Prostate gland (tissue), 2 donors: ENCODE measurements at regions not wholly inside any gene's neighbourhood (a gene's known extent, or its start where the extent isn't known, plus 50 kb on each side); places are given as distances from the start of the nearest gene placed in this dataset.

Source experiments
- DNase-seq: peaks from one replicate; pipeline ENCODE4 v3.0.0-alpha.2; 2019; ENCODE audit warnings: low spot score
- H3K27ac ChIP-seq, 2 donors: fragments of 200-600 bp; sonication (generic); 2 replicates each; pipeline ENCODE4 v1.5.1; 2017 to 2019
- H3K27me3 ChIP-seq: fragments of 200-600 bp; sonication (generic); replicated peaks from 2 replicates; pipeline ENCODE4 v1.5.1; 2019; ENCODE audit not compliant: insufficient read depth
- H3K36me3 ChIP-seq, 2 donors: fragments of 200-600 bp; sonication (generic); 1 replicate in 1 of 2; 2 replicates in 1 of 2; pipeline versions ENCODE4 v1.5.1 to v1.8.1; 2017 to 2019
- H3K4me1 ChIP-seq: fragments of 200-600 bp; sonication (generic); replicated peaks from 2 replicates; pipeline ENCODE4 v1.5.1; 2019
- H3K4me3 ChIP-seq, 2 donors: fragments of 200-600 bp; sonication (generic); 2 replicates each; pipeline ENCODE4 v1.5.1; 2017 to 2019
- H3K9me3 ChIP-seq: fragments of 200-600 bp; sonication (generic); 2 replicates; pipeline ENCODE4 v1.5.1; 2017
- CTCF ChIP-seq, 4 experiments: fragments of 200-600 bp in 2 of 4; fragments of 450-650 bp in 2 of 4; sonication (generic) in 2 of 4; IDR thresholded peaks; 1 replicate in 3 of 4; 2 replicates in 1 of 4; pipeline ENCODE4 v1.5.1; 2016 to 2019; ENCODE audit warnings: antibody characterized with exemption in 4 of 4, mild to moderate bottlenecking in 2 of 4, moderate library complexity in 2 of 4
- POLR2A ChIP-seq: fragments of 450-650 bp; IDR thresholded peaks from one replicate; pipeline ENCODE4 v1.6.1; 2016; ENCODE audit warnings: antibody characterized with exemption, mild to moderate bottlenecking
- POLR2AphosphoS5 ChIP-seq: sonication (generic); formaldehyde crosslinking; IDR thresholded peaks from one replicate; pipeline ENCODE4 v1.6.1; 2017; ENCODE audit warnings: antibody characterized with exemption
- WGBS: methylation state at CpG from one replicate; pipeline ENCODE4 v1.1.5; 2018; 5-methylcytosine and 5-hydroxymethylcytosine counted together
- intact Hi-C: fragments of 100-400 bp; cut with DNase I; formaldehyde crosslinking; loops from one replicate; pipeline ENCODE4 v1.14.2; 2022

GRCh38 chr5:123266365-123266764 lies 156.8 kb downstream of the CEP120 start:
- intact Hi-C loops = no loop called here

DNA sequence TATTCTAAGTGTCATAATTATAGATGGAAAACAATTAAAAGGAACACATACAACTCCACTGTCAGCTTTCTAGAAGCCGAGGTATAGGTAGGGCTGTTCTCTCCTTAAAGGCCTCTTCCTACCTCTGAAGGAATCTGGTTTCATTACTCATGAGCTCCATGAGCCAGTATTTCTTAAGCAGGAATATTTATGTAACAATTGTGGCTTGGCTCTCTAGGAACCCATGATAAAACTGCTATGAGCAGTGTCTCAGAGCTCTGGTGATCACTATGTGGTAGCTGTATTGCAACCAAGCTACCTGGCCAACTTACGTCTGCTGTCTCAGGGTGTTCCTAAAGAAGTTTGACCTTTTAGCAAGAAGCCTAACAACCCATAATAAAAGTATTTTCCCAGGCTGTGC lies 157.7 kb downstream of the CEP120 start:
- no peak for DNase-seq
- no peaks in the 10 kb centered on the region for H3K9me3 ChIP-seq
- WGBS = 85% methylated on average over 2 of the region's 2 CpGs
- TF ChIP-seq POLR2A = no peak
- no peak overlapping the region for H3K27ac ChIP-seq
- no peaks in the 10 kb centered on the region for H3K4me1 ChIP-seq
- no peaks in the 10 kb centered on the region for H3K27me3 ChIP-seq
- intact Hi-C loops = no loop called here
- no peak overlapping the region for H3K4me3 ChIP-seq
- H3K36me3 ChIP-seq = no peaks in the 10 kb centered on the region

More at GRCh38 chr5:123266365-123266764, 156.8 kb downstream of the CEP120 start:
- H3K27ac ChIP-seq = no peak overlapping the region
- H3K9me3 ChIP-seq = no peaks in the 10 kb centered on the region
- H3K4me3 ChIP-seq = no peak overlapping the region
- H3K4me1 ChIP-seq = no peaks in the 10 kb centered on the region
- H3K27me3 ChIP-seq = no peaks in the 10 kb centered on the region
- no peak for DNase-seq
- no peaks in the 10 kb centered on the region for H3K36me3 ChIP-seq
- TF ChIP-seq CTCF (IDR thresholded peaks at IDR 0.05) (no peak), POLR2AphosphoS5 (no peak)

DNA sequence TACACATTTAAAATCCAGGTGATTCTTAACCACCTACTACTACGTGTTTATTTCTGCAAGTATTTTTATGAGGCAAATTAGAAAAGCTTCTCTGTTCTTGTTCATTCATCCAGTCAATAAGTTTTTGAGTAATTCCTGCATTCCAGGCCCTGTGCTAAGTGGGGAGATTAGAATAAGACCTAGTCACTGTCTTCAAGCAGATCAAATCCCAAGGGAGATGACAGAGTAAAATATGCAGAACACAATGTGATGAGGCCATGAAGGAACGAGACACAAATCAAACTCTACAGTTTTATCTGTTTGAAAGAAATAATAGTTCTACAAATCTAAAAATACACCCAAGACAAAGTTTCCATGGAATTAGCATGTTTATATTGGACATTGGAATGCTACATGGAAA lies 158.8 kb downstream of the CEP120 start:
- no peak for TF ChIP-seq CTCF (IDR thresholded peaks at IDR 0.05)
- no peak for TF ChIP-seq POLR2AphosphoS5
- TF ChIP-seq POLR2A = no peak
- no peaks in the 10 kb centered on the region for H3K27me3 ChIP-seq
- no peak for DNase-seq
- H3K9me3 ChIP-seq = no peaks in the 10 kb centered on the region
- no peaks in the 10 kb centered on the region for H3K36me3 ChIP-seq
- no peak overlapping the region for H3K4me3 ChIP-seq
- intact Hi-C loops = no loop called here
- no peaks in the 10 kb centered on the region for H3K4me1 ChIP-seq
- H3K27ac ChIP-seq = no peak overlapping the region
- 40% methylated on average over 2 of the region's 2 CpGs for WGBS

- intact Hi-C loops = no loop called here
- no peak for DNase-seq
- Histone ChIP-seq H3K36me3 (no peaks in the 10 kb centered on the region), H3K27ac (no peak overlapping the region), H3K9me3 (no peaks in the 10 kb centered on the region), H3K4me3 (no peak overlapping the region), H3K27me3 (no peaks in the 10 kb centered on the region), H3K4me1 (no peaks in the 10 kb centered on the region)
- TF ChIP-seq POLR2A = no peak
- no peak for TF ChIP-seq CTCF (IDR thresholded peaks at IDR 0.05)
- 94% methylated on average over 2 of the region's 2 CpGs for WGBS
These were observed 159.3 kb downstream of the CEP120 start for GRCh38 chr5:123263859-123264258.

DNA sequence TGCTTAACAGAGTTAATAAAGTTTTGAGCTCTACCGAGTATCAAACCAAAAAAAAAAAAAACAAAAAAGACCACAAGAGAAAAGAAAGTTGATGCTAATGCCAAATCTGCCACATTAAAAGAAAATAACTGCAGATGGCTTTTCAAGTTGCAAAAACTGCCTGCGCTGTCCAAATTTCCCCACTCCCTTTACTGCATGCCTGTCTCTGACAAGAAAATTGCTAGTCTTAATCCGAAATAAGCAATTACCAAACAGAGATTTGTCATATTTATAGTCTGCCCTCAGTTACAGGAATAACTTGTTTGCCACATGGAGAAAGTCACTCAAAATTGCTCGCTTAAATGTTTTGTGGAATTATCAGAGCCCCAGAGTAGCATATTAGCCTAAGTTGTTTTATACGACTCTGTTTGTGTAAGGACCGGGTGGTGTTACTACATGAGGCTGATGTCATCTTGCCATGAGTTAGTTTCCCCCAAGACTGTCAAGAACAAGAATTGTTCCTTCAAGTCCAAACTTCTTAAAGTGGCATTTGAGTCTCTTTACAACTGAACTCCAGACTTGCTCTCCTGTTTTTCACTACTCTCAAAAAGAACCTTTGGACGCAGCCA lies 160.9 kb downstream of the CEP120 start:
- no peak overlapping the region for H3K27ac ChIP-seq
- no peak for TF ChIP-seq POLR2AphosphoS5
- no peak for TF ChIP-seq CTCF (IDR thresholded peaks at IDR 0.05)
- TF ChIP-seq POLR2A = no peak
- H3K4me1 ChIP-seq = no peaks in the 10 kb centered on the region
- intact Hi-C loops = no loop called here
- no peak overlapping the region for H3K4me3 ChIP-seq
- 32% methylated on average over 7 of the region's 7 CpGs for WGBS
- H3K9me3 ChIP-seq = no peaks in the 10 kb centered on the region
- DNase-seq = no peak
- no peaks in the 10 kb centered on the region for H3K27me3 ChIP-seq
- H3K36me3 ChIP-seq = no peaks in the 10 kb centered on the region
